Right ventricle myocardium inferior (tissue), 1 donor: ENCODE measurements at regions not wholly inside any gene's neighbourhood (a gene's known extent, or its start where the extent isn't known, plus 50 kb on each side); places are given as distances from the start of the nearest gene placed in this dataset.

Source experiments
- ATAC-seq: fragments of 200-7000 bp; cut with Tn5 transposase; one replicate; pipeline ENCODE4 v1.9.1; 2020; ENCODE audit warnings: mild to moderate bottlenecking, moderate library complexity
- DNase-seq: peaks from one replicate; pipeline ENCODE4 v3.0.0; 2021; ENCODE audit errors: missing footprints
- intact Hi-C: fragments of 100-400 bp; cut with DNase I; formaldehyde crosslinking; loops from one replicate; pipeline ENCODE4 v1.11.0; 2022
- donor health status: DM: no; HTN: yes; CAD: no; lungs with severe emphysema.

DNA sequence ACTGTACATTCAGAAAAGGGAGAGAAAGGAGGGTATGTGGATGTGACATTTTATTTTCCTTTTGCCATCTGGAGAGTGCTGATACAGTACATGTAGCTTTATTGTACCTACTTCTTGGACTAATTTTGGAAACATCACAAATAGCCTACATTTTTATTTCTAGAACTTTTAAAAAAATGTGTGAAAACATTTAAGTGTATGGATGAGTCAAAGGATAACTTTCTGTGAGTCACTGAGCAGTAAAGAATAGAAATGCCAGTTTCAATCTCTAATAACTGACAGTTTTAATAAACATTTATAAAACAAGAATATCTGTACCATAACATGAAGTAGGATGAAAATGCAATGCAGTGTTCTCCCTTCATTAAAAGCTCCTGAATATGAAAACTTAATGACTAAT lies 374.4 kb upstream of the NWD2 start:
- DNase-seq (no peak), ATAC-seq (no peak)
- intact Hi-C loops = no loop called here

DNA sequence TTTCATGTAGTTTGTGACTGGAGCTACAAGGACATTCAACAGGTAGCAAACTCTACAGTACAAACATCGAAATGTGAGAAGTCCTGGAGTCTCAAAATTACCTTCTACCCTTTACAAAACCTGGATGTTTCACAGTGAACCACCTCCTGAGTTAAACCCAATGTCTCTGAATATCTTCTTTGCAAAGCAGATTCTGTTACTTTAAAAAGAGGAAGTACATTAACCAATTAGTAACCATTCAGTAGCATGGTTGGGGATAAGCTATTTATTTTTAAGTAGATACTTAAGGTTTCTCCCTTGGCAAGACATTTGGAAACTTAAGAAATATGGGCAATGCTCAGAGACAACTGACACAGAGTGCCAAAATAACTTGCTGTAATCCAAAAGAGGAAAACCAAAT lies 371.9 kb upstream of the NWD2 start:
- intact Hi-C loops = no loop called here
- DNase-seq (no peak), ATAC-seq (no peak)

DNA sequence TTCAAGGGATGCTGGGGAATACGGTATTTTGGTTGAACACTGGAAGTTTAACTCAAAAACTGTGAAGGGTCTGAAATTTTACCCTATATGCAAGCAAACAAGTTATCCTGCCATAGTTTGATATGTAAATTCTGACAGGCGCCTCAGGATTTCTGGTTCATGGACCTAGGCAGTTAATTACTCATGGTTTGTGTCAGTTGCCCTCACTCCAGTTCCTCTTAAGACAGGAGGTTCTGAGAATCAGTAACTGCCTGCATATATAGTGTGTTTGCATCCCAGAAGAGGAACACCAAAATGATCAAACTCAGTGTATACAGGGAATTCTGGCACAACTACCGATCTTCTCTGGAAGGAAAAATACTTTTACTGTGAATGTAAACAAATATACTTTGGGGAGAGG lies 360.4 kb upstream of the NWD2 start:
- DNase-seq = no peak
- intact Hi-C loops = no loop called here
- ATAC-seq = no peak

DNA sequence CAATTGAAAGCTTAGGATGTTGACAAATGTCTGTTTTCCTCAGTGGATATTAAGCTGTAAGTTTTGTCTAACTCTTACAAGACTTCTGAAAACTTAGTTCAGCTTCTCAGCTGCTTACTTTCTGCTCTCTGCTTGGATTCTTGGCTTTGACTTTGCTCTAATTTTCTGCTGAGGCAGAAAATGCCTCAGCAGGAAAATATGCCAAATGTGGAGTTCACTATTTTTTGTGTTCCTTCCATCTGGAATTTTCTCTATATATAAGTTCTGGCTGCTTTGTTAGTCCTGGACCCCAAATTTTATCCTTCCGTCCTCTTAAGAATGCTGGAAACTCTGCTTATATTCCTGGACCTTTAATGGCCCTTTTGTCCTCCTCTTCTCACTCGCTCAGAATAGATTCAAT lies 352.6 kb upstream of the NWD2 start:
- DNase-seq (no peak), ATAC-seq (no peak)
- intact Hi-C loops = no loop called here

DNA sequence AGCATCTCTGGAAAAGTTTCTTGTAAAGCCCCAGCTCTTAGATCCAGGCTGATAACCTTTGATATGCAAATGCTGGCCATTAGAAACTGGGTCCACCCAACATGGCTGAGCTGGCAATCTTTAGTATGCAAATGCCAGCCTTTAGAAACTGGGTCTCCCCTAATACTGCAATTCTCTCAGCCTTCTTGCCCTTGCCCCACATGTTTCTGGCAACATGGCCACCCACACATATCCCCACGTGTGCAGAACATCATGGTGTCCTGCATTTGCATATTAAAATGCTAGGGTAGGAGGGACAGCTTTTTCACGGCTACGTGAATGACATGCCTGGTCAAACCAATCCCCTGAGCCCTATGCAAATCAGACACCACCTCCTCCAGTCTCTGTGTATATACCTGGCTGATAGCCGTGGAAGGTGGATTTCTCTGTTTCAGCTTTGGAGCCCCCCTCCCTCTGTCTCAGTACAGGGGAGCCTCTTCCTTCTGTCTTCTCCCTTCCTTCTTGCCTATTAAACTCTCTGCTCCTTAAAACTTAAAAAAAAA lies 344.0 kb upstream of the NWD2 start:
- ATAC-seq (no peak), DNase-seq (no peak)
- intact Hi-C loops = no loop called here

DNA sequence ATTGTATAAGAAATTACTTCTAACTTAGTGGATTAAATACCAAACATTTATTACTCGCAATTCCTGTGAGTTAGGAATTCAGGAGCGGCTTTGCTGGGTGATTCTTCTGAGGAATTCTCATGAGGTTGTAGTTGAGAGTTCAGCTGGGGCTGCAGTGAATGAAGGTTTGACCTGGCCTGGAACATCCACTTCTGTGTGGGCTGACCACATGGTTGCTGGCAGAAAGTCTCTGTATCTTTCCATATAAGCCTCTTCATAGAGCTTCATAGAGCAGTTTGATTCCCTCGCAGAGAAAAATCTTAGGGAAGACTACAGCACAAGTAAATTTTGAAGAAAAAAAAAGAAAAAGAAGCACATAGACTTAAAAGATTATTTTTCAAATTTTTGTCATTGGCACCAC lies 339.7 kb upstream of the NWD2 start:
- DNase-seq = no peak
- no peak for ATAC-seq
- intact Hi-C loops = no loop called here

DNA sequence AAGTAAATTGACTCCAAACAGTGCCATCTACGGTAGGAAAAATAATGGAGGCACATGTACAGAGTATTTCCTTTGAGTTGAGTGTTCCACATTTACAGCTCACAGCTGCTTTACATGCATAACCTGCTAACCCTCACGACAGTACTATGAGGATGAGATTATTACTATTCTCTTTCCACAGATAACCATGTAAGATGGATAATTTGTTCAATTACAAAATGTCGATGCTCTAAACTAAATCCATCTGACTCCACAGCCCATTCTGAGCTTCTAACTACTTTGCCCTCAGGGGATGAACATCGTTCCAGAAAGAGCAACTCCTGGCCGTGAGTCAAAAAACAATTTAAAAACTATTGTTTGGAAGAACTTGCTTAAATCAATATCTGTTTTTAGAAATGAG lies 330.4 kb upstream of the NWD2 start:
- DNase-seq (no peak), ATAC-seq (no peak)
- intact Hi-C loops = no loop called here

DNA sequence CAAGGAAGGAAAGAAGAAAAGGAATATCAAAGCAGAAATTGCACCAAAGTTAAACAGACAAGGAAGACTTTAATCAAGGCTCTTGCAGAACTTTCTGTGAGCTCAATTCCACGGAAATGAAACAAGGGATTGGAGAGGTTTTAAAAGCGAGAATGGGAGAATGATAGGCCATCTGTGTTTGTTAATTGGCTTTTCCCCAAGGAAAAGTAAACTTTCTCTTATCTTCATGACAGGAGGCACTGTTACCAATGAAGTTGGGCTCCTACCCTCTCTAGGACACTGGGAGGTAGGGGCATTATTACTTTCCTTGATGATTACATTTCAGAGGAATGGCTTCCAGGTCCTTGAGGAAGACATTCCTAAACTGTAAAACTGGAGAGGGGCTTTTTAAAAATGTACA lies 328.8 kb upstream of the NWD2 start:
- DNase-seq = no peak
- ATAC-seq = no peak
- intact Hi-C loops = no loop called here

DNA sequence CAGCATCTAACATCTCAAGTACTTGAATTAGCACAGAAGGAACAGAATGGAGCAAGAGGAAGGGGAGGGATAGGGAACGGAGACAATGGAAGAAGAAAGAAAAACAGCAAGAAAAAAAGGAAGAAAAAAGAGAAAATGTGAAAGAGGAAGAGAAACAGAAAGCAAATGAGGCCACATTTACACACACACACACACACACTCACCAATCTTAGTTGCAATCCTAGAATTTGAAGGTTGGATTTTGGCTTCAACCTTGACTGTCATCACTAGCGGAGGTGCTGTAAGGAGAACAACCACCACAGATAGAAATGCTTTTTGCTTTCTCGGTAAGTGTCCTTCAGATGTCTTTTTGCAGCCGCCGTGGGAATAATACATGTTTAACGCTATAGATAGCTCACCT lies 327.1 kb upstream of the NWD2 start:
- DNase-seq (no peak), ATAC-seq (no peak)
- intact Hi-C loops = no loop called here

DNA sequence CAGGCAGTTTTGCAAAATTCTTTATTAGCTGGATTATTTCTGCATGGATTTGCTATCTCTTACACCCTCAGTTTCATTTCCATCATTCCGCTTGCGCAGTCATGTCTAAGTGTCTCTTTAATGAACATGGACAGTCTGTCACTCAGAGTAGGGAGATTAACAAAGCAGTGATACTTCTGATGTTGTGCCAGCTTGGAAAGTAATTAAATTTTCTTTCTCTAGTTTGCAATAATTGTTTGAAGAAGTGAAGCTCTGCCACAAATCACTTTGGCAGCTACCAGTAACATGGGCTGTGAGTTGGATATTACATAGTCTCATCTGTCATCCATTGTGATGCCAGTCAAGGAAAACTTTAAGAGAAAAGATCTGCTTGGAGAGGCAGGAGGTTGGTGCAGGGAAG lies 324.8 kb upstream of the NWD2 start:
- DNase-seq (no peak), ATAC-seq (no peak)
- intact Hi-C loops = no loop called here

DNA sequence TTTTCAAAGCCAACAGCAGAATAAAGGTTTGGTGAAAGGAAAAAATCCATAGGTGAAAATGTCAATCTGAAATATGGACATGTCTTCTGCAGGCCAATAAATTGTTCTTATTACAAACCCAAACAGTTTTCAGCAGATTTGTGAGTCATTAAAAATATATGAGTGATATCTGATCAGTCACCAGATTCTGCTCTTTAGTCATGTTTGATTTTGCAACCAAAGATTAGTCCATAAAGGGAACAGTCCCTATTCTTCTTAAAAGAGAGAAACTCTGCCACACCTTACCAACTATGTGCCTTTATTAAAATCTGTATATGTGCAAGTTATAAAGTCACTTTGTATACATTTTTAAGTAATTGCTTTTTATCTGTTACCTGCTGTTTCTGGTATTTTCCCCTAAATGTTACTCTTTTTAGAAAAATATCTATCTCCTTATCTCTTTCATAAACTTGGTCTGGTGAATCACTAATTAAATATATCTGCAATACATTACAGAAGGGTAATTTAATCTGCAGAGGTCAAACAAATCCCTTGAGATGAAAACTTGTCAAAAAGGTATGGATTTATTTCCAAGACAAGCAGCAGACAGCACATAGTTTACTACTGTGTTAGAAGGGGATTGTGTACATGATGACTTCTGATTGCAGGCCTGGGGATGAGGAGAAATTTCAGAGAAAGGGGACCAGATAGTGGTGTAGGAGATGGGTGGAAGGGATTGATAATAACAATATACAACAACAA lies 322.9 kb upstream of the NWD2 start:
- no peak for ATAC-seq
- intact Hi-C loops = no loop called here
- no peak for DNase-seq

DNA sequence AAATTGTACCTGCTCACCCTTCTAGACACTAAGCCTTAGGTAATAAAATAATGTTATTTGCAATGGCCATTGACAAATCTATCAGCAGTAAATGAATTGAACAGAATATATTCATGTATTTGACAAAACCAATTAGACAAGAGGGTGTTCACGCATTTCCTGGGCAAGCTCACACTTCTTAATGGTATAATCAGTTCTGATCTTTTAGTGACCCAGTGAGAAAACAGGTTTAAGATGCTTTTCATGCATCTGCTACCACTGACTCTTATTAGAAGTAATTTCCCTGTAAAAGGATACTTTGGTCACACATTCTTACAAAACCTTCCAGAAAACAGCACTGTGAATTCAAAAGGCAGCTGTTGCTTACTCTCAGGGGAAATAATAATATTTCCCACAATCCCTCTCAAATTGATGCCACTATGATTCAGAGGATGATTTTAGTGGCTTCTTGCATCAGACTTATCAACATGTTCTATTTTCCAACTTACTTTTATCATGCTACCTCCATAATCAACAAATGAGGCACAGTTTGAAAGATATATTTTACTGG lies 313.9 kb upstream of the NWD2 start:
- no peak for ATAC-seq
- no peak for DNase-seq
- intact Hi-C loops = no loop called here

DNA sequence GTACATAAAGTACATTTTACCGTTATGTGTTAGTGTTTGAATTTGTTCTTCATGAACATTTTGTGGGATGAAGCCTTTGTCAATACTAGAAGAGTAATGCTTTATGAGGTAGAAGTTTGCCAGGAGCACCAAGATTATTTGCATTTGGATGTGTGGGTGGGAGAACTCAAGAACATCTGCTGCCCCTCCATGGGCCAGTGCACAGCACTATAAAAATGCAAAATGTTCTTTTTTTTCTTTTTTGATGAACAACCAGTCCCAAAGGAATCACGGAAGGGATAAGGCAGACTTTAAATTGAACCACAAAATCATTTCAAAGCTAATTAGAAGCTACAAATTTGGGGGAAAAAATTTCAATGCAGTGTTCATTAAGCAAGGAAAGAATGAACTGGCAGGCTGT lies 300.3 kb upstream of the NWD2 start:
- no peak for DNase-seq

DNA sequence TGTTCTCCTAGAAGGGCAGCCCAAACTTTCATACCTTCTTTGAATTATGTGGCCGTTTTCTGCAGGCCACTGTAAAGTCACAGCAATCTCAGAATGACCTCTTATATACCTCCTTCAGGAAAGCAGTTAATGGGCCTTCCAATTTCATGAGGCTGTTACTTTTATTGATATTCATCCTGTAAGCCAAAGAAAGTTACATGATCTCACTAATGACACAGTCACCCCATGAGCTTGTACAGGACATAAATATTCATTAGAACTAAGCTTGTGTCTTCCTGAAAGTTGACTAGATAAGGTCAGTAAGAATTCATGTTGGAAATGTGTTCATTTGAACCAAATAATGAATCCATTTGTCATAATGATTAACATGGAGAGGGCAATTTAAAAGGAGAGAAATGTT lies 283.1 kb upstream of the NWD2 start:
- DNase-seq (no peak), ATAC-seq (no peak)
- intact Hi-C loops = no loop called here

More for the DNA sequence above, 300.3 kb upstream of the NWD2 start:
- ATAC-seq = no peak
- intact Hi-C loops = no loop called here

DNA sequence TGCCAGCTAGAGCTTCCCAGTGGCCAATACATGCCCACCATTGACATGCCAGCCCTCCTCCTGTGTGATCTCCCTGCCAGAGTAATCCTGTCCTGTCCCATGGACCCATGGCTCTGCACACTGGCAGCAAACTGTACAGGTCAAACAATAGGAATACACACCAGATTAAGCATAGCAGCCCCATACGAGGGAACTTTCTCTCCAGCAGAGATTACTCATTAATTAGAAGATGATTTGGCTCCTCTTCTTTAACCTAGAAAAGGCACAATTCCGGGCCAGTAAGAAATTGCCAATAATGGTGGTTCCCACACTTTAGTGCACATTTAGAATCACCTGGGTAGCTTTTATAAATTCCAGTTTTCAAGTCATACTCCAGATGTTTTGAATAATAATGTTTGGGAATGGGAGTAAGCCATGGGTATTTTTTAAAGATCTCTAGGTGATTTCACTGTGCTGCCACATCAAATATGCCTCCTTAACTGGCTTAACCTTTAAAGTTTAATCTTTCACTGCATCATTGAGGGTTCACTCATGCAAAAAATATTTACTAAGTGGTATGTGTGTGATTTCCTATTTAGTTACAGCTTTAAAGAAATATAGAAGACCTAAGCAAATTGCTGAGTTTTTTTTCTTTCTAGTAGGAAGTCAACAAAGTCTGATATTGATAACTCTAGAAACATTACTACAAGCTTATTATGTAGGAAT lies 277.6 kb upstream of the NWD2 start:
- ATAC-seq = no peak
- no peak for DNase-seq
- intact Hi-C loops = no loop called here

DNA sequence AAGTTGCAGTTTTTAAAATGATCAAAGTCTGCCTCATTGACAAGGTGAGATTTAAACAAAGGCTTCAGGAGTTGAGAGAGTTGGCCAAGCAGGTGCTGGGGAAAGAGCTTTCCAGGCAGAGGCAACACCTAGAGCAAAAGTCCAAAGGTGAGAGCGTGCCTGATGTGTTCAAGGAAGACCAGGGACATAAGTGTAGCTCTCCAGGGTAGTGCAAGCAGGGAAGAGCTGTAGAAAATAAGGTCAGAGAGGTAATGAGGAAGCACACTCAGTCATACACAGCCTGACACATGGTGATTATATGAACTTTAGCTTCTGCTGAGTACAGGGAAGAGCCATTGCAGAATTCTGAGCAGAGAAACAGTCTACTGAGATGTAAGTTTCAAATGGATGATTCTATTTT lies 265.0 kb upstream of the NWD2 start:
- no peak for ATAC-seq
- intact Hi-C loops = no loop called here
- no peak for DNase-seq

DNA sequence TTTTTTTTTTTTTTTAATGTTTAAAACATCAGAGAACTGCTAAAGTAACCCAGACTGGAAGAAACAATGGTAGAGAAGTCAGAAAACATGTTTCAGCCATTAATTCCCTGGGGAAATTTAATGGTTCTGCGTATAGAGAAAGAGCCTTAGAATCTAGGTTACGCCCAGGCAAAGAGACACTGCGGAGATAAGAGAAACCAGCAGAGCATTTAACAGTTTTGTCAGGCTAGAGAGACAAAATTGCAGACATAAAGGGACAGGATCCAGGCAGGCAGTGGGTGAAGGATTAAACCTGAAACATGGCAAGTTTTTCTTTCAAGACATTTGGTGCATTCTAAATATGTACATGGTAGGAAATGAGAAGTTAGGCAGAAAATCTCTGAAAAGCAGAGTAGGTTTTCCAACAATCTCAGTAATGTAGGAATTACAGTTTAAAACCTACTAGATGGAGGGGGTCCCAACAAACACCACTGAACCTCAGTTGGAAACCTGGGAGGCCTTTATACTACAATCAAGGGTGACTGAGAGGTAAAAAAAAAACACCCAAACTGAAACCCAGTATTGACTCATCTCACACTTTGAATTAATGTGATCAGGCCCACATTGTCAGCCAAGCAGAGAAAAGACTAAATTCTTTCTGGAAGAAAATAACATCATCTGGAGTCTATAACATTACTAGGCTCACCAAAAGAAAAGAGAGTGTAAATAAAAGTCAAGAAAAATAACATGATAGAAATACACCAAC lies 254.2 kb upstream of the NWD2 start:
- ATAC-seq = no peak
- intact Hi-C loops = no loop called here

DNA sequence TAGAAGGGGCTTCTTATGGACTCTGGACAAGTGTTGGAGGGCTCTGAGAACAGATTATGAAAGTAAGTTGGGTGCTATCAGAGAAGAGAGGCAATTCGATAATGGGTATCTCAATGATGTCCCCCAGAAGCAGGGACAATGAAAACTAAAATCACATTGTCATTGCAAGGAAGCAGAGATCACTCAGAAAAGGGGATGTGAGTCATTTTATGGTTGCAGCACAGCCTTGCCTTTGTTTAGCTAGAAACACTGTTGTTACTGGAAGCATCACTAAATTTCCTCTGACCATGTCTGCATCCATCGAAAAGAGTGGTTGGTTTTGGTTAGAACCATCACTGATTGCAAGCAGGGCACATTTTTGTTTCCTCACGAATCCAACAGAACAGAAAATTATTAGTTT lies 246.8 kb upstream of the NWD2 start:
- intact Hi-C loops = no loop called here
- ATAC-seq (no peak), DNase-seq (no peak)

More for the DNA sequence above, 254.2 kb upstream of the NWD2 start:
- no peak for DNase-seq

DNA sequence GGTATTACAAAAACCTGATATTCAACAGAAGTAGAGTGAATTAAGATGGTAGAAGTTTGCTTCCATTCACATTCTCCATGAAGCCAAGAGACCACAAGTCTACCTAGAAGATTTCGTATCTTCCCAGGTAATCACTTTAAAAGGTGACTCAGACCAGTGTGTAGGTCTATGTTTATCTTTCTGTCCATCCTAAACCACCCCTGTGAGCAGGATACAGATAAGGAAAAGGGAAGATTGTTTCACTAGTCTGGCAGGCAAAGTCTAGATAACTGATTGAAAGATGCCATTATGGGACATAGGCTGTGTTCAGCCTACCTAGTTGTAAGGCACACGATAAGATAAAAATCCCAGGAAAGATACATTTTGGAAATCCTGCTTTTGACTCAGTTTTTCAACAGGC lies 244.3 kb upstream of the NWD2 start:
- intact Hi-C loops = no loop called here
- ATAC-seq (no peak), DNase-seq (no peak)
